HepG2 (cell line): ENCODE measurements at regions not wholly inside any gene's neighbourhood (a gene's known extent, or its start where the extent isn't known, plus 50 kb on each side); places are given as distances from the start of the nearest gene placed in this dataset.

ENCODE experiments used
- ATAC-seq: fragments of 200-7000 bp; cut with Tn5 transposase; 3 replicates; pipeline ENCODE4 v1.9.1; 2020; ENCODE audit warnings: mild to moderate bottlenecking, moderate library complexity
- BruUV-seq: library from RNA; stranded (reverse); fragments of 400-500 nt; replicated peaks from 2 replicates; lab custom pipeline; 2021; lab: Mats Ljungman, UMichigan
- CTCF ChIA-PET: fragments of 300-600 bp; formaldehyde crosslinking; extraction: SDS; loops from one replicate; lab custom pipeline; 2021; ENCODE audit warnings: low total read pairs, inconsistent platforms, low intra/inter-chr PET ratio; lab: Yijun Ruan, JAX
- POLR2A ChIA-PET: fragments of 350-600 bp; sonication (Branson Sonifier 250); formaldehyde crosslinking; loops from one replicate; lab custom pipeline; 2020; ENCODE audit warnings: antibody characterized with exemption, inconsistent platforms; lab: Yijun Ruan, JAX
- DNase-seq: peaks from one replicate; pipeline ENCODE4 v3.0.0-alpha.2; 2015; ENCODE audit warnings: low spot score
- FAIRE-seq: peaks from 3 replicates; lab custom pipeline; 2011; peaks lifted over from hg19 to GRCh38; lab: Jason Lieb, UNC
- H2AFZ ChIP-seq: one replicate; pipeline ENCODE4 v1.6.1; 2011; ENCODE audit warnings: low read length, inconsistent platforms
- H3K27ac ChIP-seq: fragments of 300-600 bp; 3 replicates; pipeline ENCODE4 v1.8.0; 2011; ENCODE audit warnings: mixed run types, mild to moderate bottlenecking, mixed read lengths, low read length, inconsistent platforms; ENCODE audit not compliant: insufficient read depth; ENCODE audit errors: extremely low read length
- H3K27me3 ChIP-seq, 2 experiments: fragments of 200-600 bp in 1 of 2; 2 replicates in 1 of 2; 3 replicates in 1 of 2; pipeline versions ENCODE4 v1.6.0 to v1.8.0; 2011; ENCODE audit warnings: low read length in 2 of 2, mild to moderate bottlenecking in 2 of 2, moderate library complexity in 2 of 2, inconsistent platforms in 1 of 2; ENCODE audit not compliant: insufficient read depth in 2 of 2, control insufficient read depth in 1 of 2
- H3K36me3 ChIP-seq, 2 experiments: fragments of 200-600 bp in 1 of 2; replicated peaks in 1 of 2; 2 replicates in 1 of 2; 3 replicates in 1 of 2; pipeline versions ENCODE4 v1.5.1 to v1.8.0; 2011; ENCODE audit warnings: low read length in 2 of 2, inconsistent platforms in 1 of 2; ENCODE audit not compliant: insufficient read depth in 2 of 2, control insufficient read depth in 1 of 2
- H3K4me1 ChIP-seq: 2 replicates; pipeline ENCODE4 v1.5.1; 2012; ENCODE audit warnings: low read length, inconsistent platforms; ENCODE audit not compliant: insufficient read depth
- H3K4me2 ChIP-seq: 2 replicates; pipeline ENCODE4 v1.6.0; 2011; ENCODE audit warnings: low read depth, low read length, inconsistent platforms
- H3K4me3 ChIP-seq, 3 experiments: fragments of 200-600 bp in 1 of 3; sonication (generic), shearing (Covaris generic) in 1 of 3; replicated peaks in 1 of 3; 2 replicates each; pipeline ENCODE4 v1.5.1; 2011 to 2016; ENCODE audit warnings: low read length in 3 of 3, inconsistent platforms in 2 of 3, low read depth in 2 of 3, mild to moderate bottlenecking in 2 of 3, control low read depth in 1 of 3, mixed read lengths in 1 of 3; ENCODE audit not compliant: insufficient read depth in 1 of 3
- H3K79me2 ChIP-seq: one replicate; pipeline ENCODE4 v1.6.1; 2011; ENCODE audit warnings: low read length, inconsistent platforms; ENCODE audit not compliant: insufficient read depth
- H3K9ac ChIP-seq: 2 replicates; pipeline ENCODE4 v1.6.0; 2011; ENCODE audit warnings: mild to moderate bottlenecking, low read depth, low read length, inconsistent platforms; ENCODE audit not compliant: insufficient read depth
- H3K9me3 ChIP-seq: 2 replicates; pipeline ENCODE4 v1.5.1; 2012; ENCODE audit warnings: mild to moderate bottlenecking, low read length
- H4K20me1 ChIP-seq: 2 replicates; pipeline ENCODE4 v1.6.0; 2011; ENCODE audit warnings: inconsistent platforms, mild to moderate bottlenecking, low read length, moderate library complexity; ENCODE audit not compliant: insufficient read depth
- HNRNPLL ChIP-seq: fragments of 200-400 bp; formaldehyde crosslinking; IDR thresholded peaks from 2 replicates; pipeline ENCODE4 v1.6.1; 2017; ENCODE audit warnings: mild to moderate bottlenecking, low read depth, low read length; ENCODE audit not compliant: poor library complexity, severe bottlenecking
- KDM5B ChIP-seq: sonication (generic); formaldehyde crosslinking; IDR thresholded peaks from 2 replicates; pipeline ENCODE4 v1.4.0; 2020; ENCODE audit warnings: missing genetic modification reagents, mild to moderate bottlenecking, borderline replicate concordance
- KLF16 ChIP-seq, 2 experiments: sonication (generic) in 1 of 2; formaldehyde crosslinking in 1 of 2; IDR thresholded peaks; 2 replicates each; pipeline versions ENCODE4 v1.6.1 to v1.8.0; 2016 to 2023; ENCODE audit warnings: missing genetic modification reagents in 2 of 2, missing compliant biosample characterization in 1 of 2
- RXRB ChIP-seq: IDR thresholded peaks from 2 replicates; pipeline ENCODE4 v1.6.1; 2016; ENCODE audit warnings: borderline replicate concordance, missing genetic modification reagents, missing compliant biosample characterization
- ZNF274 ChIP-seq: sonication (generic); formaldehyde crosslinking; IDR thresholded peaks from 2 replicates; pipeline ENCODE4 v1.5.1; 2020; ENCODE audit warnings: mild to moderate bottlenecking, missing genetic modification reagents
- ZNF383 ChIP-seq: sonication (generic); formaldehyde crosslinking; IDR thresholded peaks from 2 replicates; pipeline ENCODE4 v1.4.0; 2020; ENCODE audit warnings: missing genetic modification reagents, mild to moderate bottlenecking, borderline replicate concordance
- ZNF432 ChIP-seq: sonication (generic); formaldehyde crosslinking; IDR thresholded peaks from 2 replicates; pipeline ENCODE4 v1.5.0; 2020; ENCODE audit warnings: missing genetic modification reagents, mild to moderate bottlenecking, borderline replicate concordance
- ZNF749 ChIP-seq: sonication (generic); formaldehyde crosslinking; IDR thresholded peaks from 2 replicates; pipeline ENCODE4 v1.8.0; 2022; ENCODE audit warnings: mild to moderate bottlenecking, missing genetic modification reagents, moderate library complexity, borderline replicate concordance
- ZNF816 ChIP-seq: sonication (generic); formaldehyde crosslinking; IDR thresholded peaks from 2 replicates; pipeline ENCODE4 v1.8.0; 2022; ENCODE audit warnings: missing genetic modification reagents, mild to moderate bottlenecking, borderline replicate concordance
- ZNF839 ChIP-seq: sonication (generic); formaldehyde crosslinking; IDR thresholded peaks from 2 replicates; pipeline ENCODE4 v1.4.0; 2020; ENCODE audit warnings: missing genetic modification reagents, mild to moderate bottlenecking, borderline replicate concordance
- ZSCAN12 ChIP-seq: sonication (generic); formaldehyde crosslinking; IDR thresholded peaks from 2 replicates; pipeline ENCODE4 v1.9.0; 2021; ENCODE audit warnings: mild to moderate bottlenecking, missing genetic modification reagents
- ZSCAN21 ChIP-seq: sonication (generic); formaldehyde crosslinking; IDR thresholded peaks from 2 replicates; pipeline ENCODE4 v1.8.0; 2022; ENCODE audit warnings: mild to moderate bottlenecking, missing genetic modification reagents, moderate library complexity, borderline replicate concordance
- WGBS: methylation state at CpG from one replicate; pipeline ENCODE4 v1.1.6; 2017; ENCODE audit warnings: low lambda C conversion rate; 5-methylcytosine and 5-hydroxymethylcytosine counted together
- in situ Hi-C: cut with HindIII; loops from 2 replicates; pipeline ENCODE4 v1.10.0; 2017; ENCODE audit warnings: low pct_unique_long_range_greater_than_20kb; ENCODE audit not compliant: extremely low pct_ligation_motif_present
- intact Hi-C: fragments of 100-400 bp; cut with micrococcal nuclease; formaldehyde crosslinking; loops from one replicate; pipeline ENCODE4 v1.10.0; 2022; ENCODE audit not compliant: unreplicated experiment
- TF ChIP-seq, protein P1 (sequence below): sonication (generic); formaldehyde crosslinking; IDR thresholded peaks from 2 replicates; pipeline ENCODE4 v1.9.0; 2022; ENCODE audit warnings: low read depth, missing genetic modification reagents
- TF ChIP-seq, protein P2 (sequence below): sonication (generic); formaldehyde crosslinking; IDR thresholded peaks from 2 replicates; pipeline ENCODE4 v1.4.0; 2020; ENCODE audit warnings: mild to moderate bottlenecking, low read depth, missing genetic modification reagents
- TF ChIP-seq, protein P3 (sequence below): sonication (generic); formaldehyde crosslinking; IDR thresholded peaks from 2 replicates; pipeline ENCODE4 v1.4.0; 2020; ENCODE audit warnings: missing genetic modification reagents

DNA sequence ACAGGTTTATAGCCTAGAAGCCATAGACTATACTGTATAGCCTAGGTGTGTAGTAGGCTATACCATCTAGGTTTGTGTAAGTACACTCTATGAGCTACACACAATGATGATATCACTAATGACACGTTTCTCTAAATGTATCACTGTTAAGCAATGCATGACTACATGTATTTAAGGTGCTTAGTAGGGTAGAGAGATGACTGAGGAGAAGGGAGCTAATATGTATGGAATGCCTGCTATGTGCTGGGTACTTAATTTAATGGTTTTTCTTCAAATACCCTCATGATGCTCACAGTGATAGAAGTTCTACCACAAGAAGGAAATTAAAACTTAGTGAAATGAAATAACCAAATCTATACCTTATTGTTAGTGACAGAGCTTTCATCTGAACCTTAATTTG, 1785.5 kb downstream of the EFNA5 start:
- TF ChIP-seq ZNF432 = no peak
- no peak for TF ChIP-seq KDM5B (CRISPR knock-in tag)
- no peak for TF ChIP-seq ZNF749 (CRISPR knock-in tag)
- TF ChIP-seq ZNF839 (CRISPR knock-in tag) = no peak
- TF ChIP-seq ZNF383 (CRISPR knock-in tag) = no peak
- TF ChIP-seq, protein P1, sequence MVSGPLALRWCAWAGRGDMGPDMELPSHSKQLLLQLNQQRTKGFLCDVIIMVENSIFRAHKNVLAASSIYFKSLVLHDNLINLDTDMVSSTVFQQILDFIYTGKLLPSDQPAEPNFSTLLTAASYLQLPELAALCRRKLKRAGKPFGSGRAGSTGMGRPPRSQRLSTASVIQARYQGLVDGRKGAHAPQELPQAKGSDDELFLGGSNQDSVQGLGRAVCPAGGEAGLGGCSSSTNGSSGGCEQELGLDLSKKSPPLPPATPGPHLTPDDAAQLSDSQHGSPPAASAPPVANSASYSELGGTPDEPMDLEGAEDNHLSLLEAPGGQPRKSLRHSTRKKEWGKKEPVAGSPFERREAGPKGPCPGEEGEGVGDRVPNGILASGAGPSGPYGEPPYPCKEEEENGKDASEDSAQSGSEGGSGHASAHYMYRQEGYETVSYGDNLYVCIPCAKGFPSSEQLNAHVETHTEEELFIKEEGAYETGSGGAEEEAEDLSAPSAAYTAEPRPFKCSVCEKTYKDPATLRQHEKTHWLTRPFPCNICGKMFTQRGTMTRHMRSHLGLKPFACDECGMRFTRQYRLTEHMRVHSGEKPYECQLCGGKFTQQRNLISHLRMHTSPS (CRISPR knock-in tag) = no peak
- TF ChIP-seq ZNF274 = no peak
- TF ChIP-seq ZSCAN12 (CRISPR knock-in tag) = no peak
- TF ChIP-seq, protein P2, sequence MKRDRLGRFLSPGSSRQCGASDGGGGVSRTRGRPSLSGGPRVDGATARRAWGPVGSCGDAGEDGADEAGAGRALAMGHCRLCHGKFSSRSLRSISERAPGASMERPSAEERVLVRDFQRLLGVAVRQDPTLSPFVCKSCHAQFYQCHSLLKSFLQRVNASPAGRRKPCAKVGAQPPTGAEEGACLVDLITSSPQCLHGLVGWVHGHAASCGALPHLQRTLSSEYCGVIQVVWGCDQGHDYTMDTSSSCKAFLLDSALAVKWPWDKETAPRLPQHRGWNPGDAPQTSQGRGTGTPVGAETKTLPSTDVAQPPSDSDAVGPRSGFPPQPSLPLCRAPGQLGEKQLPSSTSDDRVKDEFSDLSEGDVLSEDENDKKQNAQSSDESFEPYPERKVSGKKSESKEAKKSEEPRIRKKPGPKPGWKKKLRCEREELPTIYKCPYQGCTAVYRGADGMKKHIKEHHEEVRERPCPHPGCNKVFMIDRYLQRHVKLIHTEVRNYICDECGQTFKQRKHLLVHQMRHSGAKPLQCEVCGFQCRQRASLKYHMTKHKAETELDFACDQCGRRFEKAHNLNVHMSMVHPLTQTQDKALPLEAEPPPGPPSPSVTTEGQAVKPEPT (CRISPR knock-in tag) = no peak
- no peak for TF ChIP-seq HNRNPLL
- TF ChIP-seq KLF16 (CRISPR knock-in tag; IDR thresholded peaks at IDR 0.05) = no peak
- TF ChIP-seq ZSCAN21 = no peak
- TF ChIP-seq, protein P3, sequence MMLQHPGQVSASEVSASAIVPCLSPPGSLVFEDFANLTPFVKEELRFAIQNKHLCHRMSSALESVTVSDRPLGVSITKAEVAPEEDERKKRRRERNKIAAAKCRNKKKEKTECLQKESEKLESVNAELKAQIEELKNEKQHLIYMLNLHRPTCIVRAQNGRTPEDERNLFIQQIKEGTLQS (CRISPR knock-in tag) = no peak
- TF ChIP-seq RXRB (CRISPR knock-in tag) = no peak
- no peak for TF ChIP-seq ZNF816 (CRISPR knock-in tag)
- Histone ChIP-seq H3K4me2 (no peak overlapping the region), H3K9ac (no peak overlapping the region), H4K20me1 (no peaks in the 10 kb centered on the region), H2AFZ (no peak overlapping the region), H3K27me3 (no peaks in the 10 kb centered on the region), H3K36me3 (no peaks in the 10 kb centered on the region), H3K4me3 (no peak overlapping the region), H3K27ac (no peak overlapping the region), H3K79me2 (no peaks in the 10 kb centered on the region), H3K4me1 (no peaks in the 10 kb centered on the region), H3K9me3 (no peaks in the 10 kb centered on the region)
- in situ Hi-C loops = no loop called here
- ATAC-seq (no peak), DNase-seq (no peak), FAIRE-seq (no peak)
- BruUV-seq = no TSS peak
- POLR2A ChIA-PET = no interaction called here
- intact Hi-C loops = no loop called here
- CTCF ChIA-PET = no interaction called here
- 0% methylated on average over 1 of the region's 1 CpG for WGBS
